CD8-positive, alpha-beta memory T cell (primary cell): ENCODE measurements at regions not wholly inside any gene's neighbourhood (a gene's known extent, or its start where the extent isn't known, plus 50 kb on each side); places are given as distances from the start of the nearest gene placed in this dataset.
A peak's percentile ranks its signal among the peaks of the same experiment; 100 is the strongest.

Experiments
- CTCF ChIA-PET: fragments of 350-600 bp; sonication (Branson Sonifier 250); formaldehyde crosslinking; loops from one replicate; lab custom pipeline; 2021; ENCODE audit warnings: antibody characterized with exemption; lab: Charles Lee
- POLR2A ChIA-PET: fragments of 350-600 bp; sonication (Branson Sonifier 250); formaldehyde crosslinking; loops from one replicate; lab custom pipeline; 2021; ENCODE audit warnings: antibody characterized with exemption; lab: Charles Lee
- DNase-seq, 5 donors: peaks; one replicate each; pipeline versions ENCODE4 v3.0.0 to v3.0.0-alpha.2; 2020 to 2022; ENCODE audit warnings: mixed read lengths in 1 of 5
- H3K27ac ChIP-seq: one replicate; pipeline ENCODE4 v1.7.0; 2013; ENCODE audit warnings: low read depth, mild to moderate bottlenecking, low read length, moderate library complexity
- H3K27me3 ChIP-seq: 2 replicates; pipeline ENCODE4 v1.7.0; 2013; ENCODE audit warnings: low read length, mild to moderate bottlenecking; ENCODE audit not compliant: insufficient read depth, poor library complexity, severe bottlenecking
- H3K36me3 ChIP-seq: 2 replicates; pipeline ENCODE4 v1.7.0; 2013; ENCODE audit warnings: mild to moderate bottlenecking, low read length, moderate library complexity; ENCODE audit not compliant: insufficient read depth
- H3K4me1 ChIP-seq: 2 replicates; pipeline ENCODE4 v1.7.0; 2013; ENCODE audit warnings: mild to moderate bottlenecking, low read length, moderate library complexity; ENCODE audit not compliant: insufficient read depth
- H3K4me3 ChIP-seq: 2 replicates; pipeline ENCODE4 v1.7.0; 2013; ENCODE audit warnings: mild to moderate bottlenecking, low read length
- H3K9me3 ChIP-seq: 2 replicates; pipeline ENCODE4 v1.7.0; 2013; ENCODE audit warnings: mild to moderate bottlenecking, low read length
- H3K27ac Mint-ChIP-seq, 8 donors: one replicate each; pipeline ENCODE4 v1.8.0; 2020 to 2021; ENCODE audit warnings: mixed read lengths in 8 of 8, mild to moderate bottlenecking in 6 of 8, inconsistent platforms in 3 of 8, moderate library complexity in 3 of 8
- H3K27me3 Mint-ChIP-seq, 2 donors: one replicate each; pipeline ENCODE4 v1.8.0; 2020 to 2021; ENCODE audit warnings: mixed read lengths in 2 of 2, mild to moderate bottlenecking in 1 of 2, moderate library complexity in 1 of 2
- H3K36me3 Mint-ChIP-seq, 3 donors: one replicate each; pipeline ENCODE4 v1.8.0; 2020 to 2021; ENCODE audit warnings: mixed read lengths in 3 of 3, inconsistent platforms in 1 of 3, mild to moderate bottlenecking in 1 of 3
- H3K4me1 Mint-ChIP-seq, 3 donors: one replicate each; pipeline ENCODE4 v1.8.0; 2020 to 2021; ENCODE audit warnings: mixed read lengths in 3 of 3, inconsistent platforms in 1 of 3, mild to moderate bottlenecking in 1 of 3
- H3K4me3 Mint-ChIP-seq, 7 donors: one replicate each; pipeline ENCODE4 v1.8.0; 2020 to 2021; ENCODE audit warnings: mixed read lengths in 7 of 7, mild to moderate bottlenecking in 6 of 7, moderate library complexity in 4 of 7, inconsistent platforms in 2 of 7
- H3K9me3 Mint-ChIP-seq, 5 donors: one replicate each; pipeline ENCODE4 v1.8.0; 2020 to 2022; ENCODE audit warnings: mixed read lengths in 5 of 5, mild to moderate bottlenecking in 3 of 5, moderate library complexity in 2 of 5, inconsistent platforms in 1 of 5

GRCh38 chr2:220575963-220576362, 948.5 kb downstream of the SLC4A3 start:
- CTCF ChIA-PET: no interaction called here
- Mint-ChIP-seq H3K27ac (no peak overlapping the region), H3K27me3 (peaks cover 0 to 2% of the 10 kb centered on the region in 2 donors), H3K4me1 (no peaks in the 10 kb centered on the region), H3K36me3 (peaks cover 0 to 2% (median 0%) of the 10 kb centered on the region in 3 donors), H3K9me3 (no peaks in the 10 kb centered on the region), H3K4me3 (no peak overlapping the region)
- POLR2A ChIA-PET: no interaction called here
- Histone ChIP-seq H3K4me1 (no peaks in the 10 kb centered on the region), H3K36me3 (no peaks in the 10 kb centered on the region), H3K27me3 (no peaks in the 10 kb centered on the region), H3K4me3 (no peak overlapping the region), H3K9me3 (no peaks in the 10 kb centered on the region), H3K27ac (no peak overlapping the region)
- no peak for DNase-seq

GRCh38 chr2:220579452-220579851, 952.0 kb downstream of the SLC4A3 start:
- no peak overlapping the region for H3K27ac Mint-ChIP-seq
- DNase-seq: no peak
- H3K36me3 ChIP-seq: no peaks in the 10 kb centered on the region
- H3K36me3 Mint-ChIP-seq: peaks cover 0 to 2% (median 0%) of the 10 kb centered on the region in 3 donors
- H3K27me3 Mint-ChIP-seq: peaks cover 0 to 2% of the 10 kb centered on the region in 2 donors
- no peak overlapping the region for H3K27ac ChIP-seq
- H3K4me1 Mint-ChIP-seq: no peaks in the 10 kb centered on the region
- H3K9me3 ChIP-seq: no peaks in the 10 kb centered on the region
- no peaks in the 10 kb centered on the region for H3K27me3 ChIP-seq
- no peaks in the 10 kb centered on the region for H3K4me1 ChIP-seq
- H3K4me3 ChIP-seq: no peak overlapping the region
- CTCF ChIA-PET: no interaction called here
- POLR2A ChIA-PET: no interaction called here
- no peaks in the 10 kb centered on the region for H3K9me3 Mint-ChIP-seq
- no peak overlapping the region for H3K4me3 Mint-ChIP-seq

DNA sequence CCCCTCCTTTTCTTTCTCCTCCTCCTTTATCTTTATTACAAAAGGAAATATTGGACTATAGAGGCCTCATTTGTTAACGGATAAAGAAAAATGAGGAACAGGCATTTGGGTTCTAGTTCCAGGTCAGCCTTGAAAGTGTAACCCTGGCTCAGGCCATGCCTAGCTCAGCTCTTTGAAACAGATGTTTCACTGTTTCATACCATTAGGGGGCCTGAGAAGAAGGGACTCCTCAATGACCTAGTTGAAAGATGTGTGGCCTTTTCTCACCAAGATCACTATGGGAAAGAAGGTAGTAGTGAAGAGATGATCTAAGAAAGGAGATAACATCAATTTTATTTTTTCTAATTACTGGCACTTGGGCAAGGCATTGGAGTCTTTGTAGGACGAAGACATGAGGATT, 952.7 kb downstream of the SLC4A3 start:
- H3K27ac ChIP-seq: no peak overlapping the region
- DNase-seq: no peak
- no peaks in the 10 kb centered on the region for H3K4me1 ChIP-seq
- no peak overlapping the region for H3K4me3 ChIP-seq
- H3K9me3 ChIP-seq: no peaks in the 10 kb centered on the region
- no peaks in the 10 kb centered on the region for H3K9me3 Mint-ChIP-seq
- H3K27me3 Mint-ChIP-seq: peaks cover 0 to 2% of the 10 kb centered on the region in 2 donors
- no peaks in the 10 kb centered on the region for H3K4me1 Mint-ChIP-seq
- no peak overlapping the region for H3K4me3 Mint-ChIP-seq
- ChIA-PET CTCF (no interaction called here), POLR2A (no interaction called here)
- H3K36me3 Mint-ChIP-seq: peaks cover 0 to 2% (median 0%) of the 10 kb centered on the region in 3 donors
- H3K27me3 ChIP-seq: no peaks in the 10 kb centered on the region
- no peak overlapping the region for H3K27ac Mint-ChIP-seq
- no peaks in the 10 kb centered on the region for H3K36me3 ChIP-seq

GRCh38 chr2:220583725-220584124, 956.3 kb downstream of the SLC4A3 start:
- Mint-ChIP-seq H3K9me3 (no peaks in the 10 kb centered on the region), H3K27me3 (no peaks in the 10 kb centered on the region), H3K27ac (no peak overlapping the region), H3K36me3 (no peaks in the 10 kb centered on the region), H3K4me3 (no peak overlapping the region), H3K4me1 (no peaks in the 10 kb centered on the region)
- H3K4me3 ChIP-seq: no peak overlapping the region
- POLR2A ChIA-PET: no interaction called here
- no peak for DNase-seq
- no peaks in the 10 kb centered on the region for H3K9me3 ChIP-seq
- no peaks in the 10 kb centered on the region for H3K4me1 ChIP-seq
- no peaks in the 10 kb centered on the region for H3K27me3 ChIP-seq
- CTCF ChIA-PET: no interaction called here
- H3K36me3 ChIP-seq: no peaks in the 10 kb centered on the region
- no peak overlapping the region for H3K27ac ChIP-seq

GRCh38 chr2:220585241-220585640, 957.8 kb downstream of the SLC4A3 start:
- H3K9me3 Mint-ChIP-seq: no peaks in the 10 kb centered on the region
- no peak overlapping the region for H3K4me3 Mint-ChIP-seq
- H3K27me3 Mint-ChIP-seq: no peaks in the 10 kb centered on the region
- H3K27me3 ChIP-seq: no peaks in the 10 kb centered on the region
- ChIA-PET CTCF (no interaction called here), POLR2A (no interaction called here)
- no peaks in the 10 kb centered on the region for H3K4me1 ChIP-seq
- no peaks in the 10 kb centered on the region for H3K36me3 Mint-ChIP-seq
- H3K4me1 Mint-ChIP-seq: no peaks in the 10 kb centered on the region
- H3K27ac Mint-ChIP-seq: peak overlapping the region in 1 of 8 donors; percentile 32
- H3K9me3 ChIP-seq: no peaks in the 10 kb centered on the region
- no peak for DNase-seq
- H3K27ac ChIP-seq: no peak overlapping the region
- no peaks in the 10 kb centered on the region for H3K36me3 ChIP-seq
- H3K4me3 ChIP-seq: no peak overlapping the region

DNA sequence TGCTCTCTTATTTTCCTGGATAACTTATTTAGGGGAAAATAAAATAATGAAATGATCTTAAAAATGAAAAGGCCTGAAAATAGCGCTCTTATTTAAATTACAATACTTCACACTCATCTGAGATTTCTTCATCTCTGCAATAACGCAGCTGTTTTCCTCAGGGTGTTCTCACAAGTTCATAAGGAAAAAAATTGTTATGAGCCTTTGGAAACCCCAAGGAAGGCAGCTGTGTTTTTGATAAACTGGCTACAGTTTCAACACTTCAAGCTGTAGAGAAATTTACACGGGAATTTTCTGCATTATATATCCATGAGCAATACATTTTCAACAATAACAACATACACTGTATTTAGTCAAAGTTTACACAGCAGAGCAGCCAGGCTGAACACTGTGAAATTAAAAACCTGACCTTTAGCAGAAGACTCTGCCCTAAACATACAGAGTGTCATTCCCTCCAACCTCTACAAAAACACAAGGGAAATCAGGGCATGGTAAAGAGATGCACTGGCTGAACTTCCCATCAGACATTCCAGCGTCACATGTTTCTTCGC, 959.6 kb downstream of the SLC4A3 start:
- Mint-ChIP-seq H3K27ac (no peak overlapping the region), H3K27me3 (no peaks in the 10 kb centered on the region), H3K9me3 (no peaks in the 10 kb centered on the region), H3K4me1 (no peaks in the 10 kb centered on the region), H3K4me3 (no peak overlapping the region), H3K36me3 (no peaks in the 10 kb centered on the region)
- Histone ChIP-seq H3K4me1 (no peaks in the 10 kb centered on the region), H3K9me3 (no peaks in the 10 kb centered on the region), H3K36me3 (no peaks in the 10 kb centered on the region), H3K27ac (no peak overlapping the region), H3K27me3 (no peaks in the 10 kb centered on the region), H3K4me3 (no peak overlapping the region)
- POLR2A ChIA-PET: no interaction called here
- DNase-seq: no peak
- CTCF ChIA-PET: no interaction called here

DNA sequence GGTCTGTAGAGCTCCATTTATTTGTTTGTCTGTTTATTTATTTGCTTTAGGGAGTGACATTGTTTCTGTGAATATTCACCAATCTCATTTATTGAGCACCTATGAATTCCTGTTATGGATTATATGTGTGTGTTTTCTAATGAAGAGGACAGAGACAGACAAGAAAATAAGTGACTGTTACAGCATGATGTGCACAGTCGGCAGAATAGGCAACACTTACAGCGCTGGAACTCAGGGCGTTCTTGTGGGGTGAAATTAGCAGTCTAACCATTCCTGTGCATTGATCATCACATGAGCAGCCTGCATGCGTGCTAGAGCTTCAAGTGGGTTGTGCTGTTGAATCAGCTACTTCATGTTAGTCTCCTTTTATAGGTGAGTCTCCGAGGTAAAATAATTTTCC, 960.7 kb downstream of the SLC4A3 start:
- Histone ChIP-seq H3K9me3 (no peaks in the 10 kb centered on the region), H3K27me3 (no peaks in the 10 kb centered on the region), H3K4me1 (no peaks in the 10 kb centered on the region), H3K36me3 (no peaks in the 10 kb centered on the region), H3K27ac (no peak overlapping the region), H3K4me3 (no peak overlapping the region)
- Mint-ChIP-seq H3K36me3 (no peaks in the 10 kb centered on the region), H3K27ac (no peak overlapping the region), H3K4me3 (no peak overlapping the region), H3K9me3 (no peaks in the 10 kb centered on the region), H3K27me3 (no peaks in the 10 kb centered on the region), H3K4me1 (no peaks in the 10 kb centered on the region)
- CTCF ChIA-PET: no interaction called here
- POLR2A ChIA-PET: no interaction called here
- no peak for DNase-seq

- no peaks in the 10 kb centered on the region for H3K36me3 Mint-ChIP-seq
- H3K9me3 Mint-ChIP-seq: peaks cover 0 to 2% (median 0%) of the 10 kb centered on the region in 5 donors
- CTCF ChIA-PET: no interaction called here
Observed at GRCh38 chr2:220590476-220590875, 963.0 kb downstream of the SLC4A3 start.

More at GRCh38 chr2:220590476-220590875, 963.0 kb downstream of the SLC4A3 start:
- H3K9me3 ChIP-seq: no peaks in the 10 kb centered on the region
- Mint-ChIP-seq H3K27me3 (no peaks in the 10 kb centered on the region), H3K27ac (no peak overlapping the region), H3K4me3 (no peak overlapping the region), H3K4me1 (no peaks in the 10 kb centered on the region)
- no peak overlapping the region for H3K4me3 ChIP-seq
- no peak for DNase-seq
- H3K4me1 ChIP-seq: no peaks in the 10 kb centered on the region
- POLR2A ChIA-PET: no interaction called here
- no peaks in the 10 kb centered on the region for H3K36me3 ChIP-seq
- H3K27me3 ChIP-seq: no peaks in the 10 kb centered on the region
- no peak overlapping the region for H3K27ac ChIP-seq
